ENCODE measurements at regions not wholly inside any gene's neighbourhood (a gene's known extent, or its start where the extent isn't known, plus 50 kb on each side); places are given as distances from the start of the nearest gene placed in this dataset.

DNA sequence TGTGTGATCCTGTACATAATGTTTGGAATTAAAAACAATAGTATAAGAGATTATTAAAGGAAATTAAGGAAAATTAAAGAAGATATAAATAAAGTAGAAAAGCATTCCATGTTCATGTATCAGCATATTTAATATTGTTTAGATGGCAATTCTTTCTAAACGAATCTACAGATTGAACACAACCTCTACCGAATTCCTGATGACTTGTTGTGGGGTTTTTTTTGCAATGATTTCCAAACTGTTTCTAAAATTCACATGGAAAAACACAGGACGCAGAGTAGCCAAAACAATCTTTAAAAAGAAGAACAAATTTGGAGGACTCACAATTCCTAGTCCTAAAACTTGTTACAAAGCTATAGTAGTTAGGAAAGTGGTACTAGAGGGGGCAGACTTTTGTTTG, 573.4 kb upstream of the IGFBP3 start:
- H3K4me3 ChIP-seq (ENCODE audit: low read depth, low read length) = no peak overlapping the region

DNA sequence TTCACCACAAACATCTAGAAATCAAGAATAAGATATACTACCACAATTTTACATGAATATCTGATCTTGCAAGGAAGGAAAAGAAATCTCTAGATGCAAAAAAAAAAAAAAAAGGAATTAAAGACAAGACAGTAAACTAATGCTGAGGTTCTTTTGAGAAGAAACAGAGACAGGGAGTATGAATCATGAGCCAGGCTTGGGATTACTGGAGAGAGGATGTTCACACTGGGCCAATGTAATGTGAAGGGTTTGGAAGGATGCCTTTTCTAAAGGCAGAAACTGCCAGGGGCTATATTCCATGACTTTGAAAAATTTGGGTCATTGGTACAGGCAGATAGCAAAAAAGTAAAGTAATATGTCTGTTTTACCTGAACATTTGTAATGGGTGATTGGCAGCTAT, 573.0 kb upstream of the IGFBP3 start:
- H3K4me3 ChIP-seq (ENCODE audit: low read depth, low read length) = no peak overlapping the region

More for the DNA sequence above, 573.4 kb upstream of the IGFBP3 start:
- TF ChIP-seq, protein P1, sequence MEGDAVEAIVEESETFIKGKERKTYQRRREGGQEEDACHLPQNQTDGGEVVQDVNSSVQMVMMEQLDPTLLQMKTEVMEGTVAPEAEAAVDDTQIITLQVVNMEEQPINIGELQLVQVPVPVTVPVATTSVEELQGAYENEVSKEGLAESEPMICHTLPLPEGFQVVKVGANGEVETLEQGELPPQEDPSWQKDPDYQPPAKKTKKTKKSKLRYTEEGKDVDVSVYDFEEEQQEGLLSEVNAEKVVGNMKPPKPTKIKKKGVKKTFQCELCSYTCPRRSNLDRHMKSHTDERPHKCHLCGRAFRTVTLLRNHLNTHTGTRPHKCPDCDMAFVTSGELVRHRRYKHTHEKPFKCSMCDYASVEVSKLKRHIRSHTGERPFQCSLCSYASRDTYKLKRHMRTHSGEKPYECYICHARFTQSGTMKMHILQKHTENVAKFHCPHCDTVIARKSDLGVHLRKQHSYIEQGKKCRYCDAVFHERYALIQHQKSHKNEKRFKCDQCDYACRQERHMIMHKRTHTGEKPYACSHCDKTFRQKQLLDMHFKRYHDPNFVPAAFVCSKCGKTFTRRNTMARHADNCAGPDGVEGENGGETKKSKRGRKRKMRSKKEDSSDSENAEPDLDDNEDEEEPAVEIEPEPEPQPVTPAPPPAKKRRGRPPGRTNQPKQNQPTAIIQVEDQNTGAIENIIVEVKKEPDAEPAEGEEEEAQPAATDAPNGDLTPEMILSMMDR (IDR thresholded peaks at IDR 0.05; ENCODE audit: low read depth, low read length) = no peak

DNA sequence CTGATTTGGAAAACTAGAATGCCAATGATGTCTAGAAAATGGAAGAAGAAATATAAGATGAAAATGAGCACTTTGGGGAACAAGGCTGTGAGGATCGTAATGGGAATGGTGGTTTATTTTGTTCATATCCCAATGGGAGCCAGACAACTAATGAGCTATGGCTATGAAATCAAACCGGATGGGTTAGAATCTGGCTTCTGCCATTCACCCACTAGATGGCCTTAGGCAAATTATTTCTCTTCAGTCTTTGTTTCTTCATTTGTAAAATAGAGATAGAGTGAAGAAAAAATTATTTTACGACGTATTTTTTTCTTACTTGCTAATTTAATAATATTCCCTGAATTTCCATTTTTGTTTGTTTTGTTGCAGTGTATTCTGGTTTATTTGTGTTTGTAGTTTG, 572.1 kb upstream of the IGFBP3 start:
- H3K4me3 ChIP-seq (ENCODE audit: low read depth, low read length) = no peak overlapping the region
- TF ChIP-seq, protein P1 (IDR thresholded peaks at IDR 0.05; ENCODE audit: low read depth, low read length) = no peak

More for the DNA sequence above, 573.0 kb upstream of the IGFBP3 start:
- TF ChIP-seq, protein P1 (IDR thresholded peaks at IDR 0.05; ENCODE audit: low read depth, low read length) = no peak

DNA sequence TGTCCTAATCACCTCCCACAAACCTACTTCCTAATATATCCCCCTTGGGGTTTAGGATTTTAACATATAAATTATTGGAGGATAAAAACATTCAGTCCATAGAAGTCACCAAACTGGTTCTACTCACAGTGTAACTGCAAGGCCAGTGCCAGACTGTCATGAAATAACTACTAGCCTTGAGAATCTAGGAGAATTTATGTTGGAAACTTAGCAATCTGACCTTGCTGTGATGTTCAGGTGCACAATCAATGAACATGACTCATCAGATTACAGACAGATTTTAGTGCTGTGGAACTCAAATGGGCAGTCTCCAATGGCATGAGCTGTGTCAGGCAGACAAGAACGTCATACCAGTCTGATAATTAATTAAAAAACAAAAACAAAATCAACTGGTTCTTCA, 571.4 kb upstream of the IGFBP3 start:
- TF ChIP-seq, protein P1 (IDR thresholded peaks at IDR 0.05; ENCODE audit: low read depth, low read length) = no peak
- no peak overlapping the region for H3K4me3 ChIP-seq (ENCODE audit: low read depth, low read length)

DNA sequence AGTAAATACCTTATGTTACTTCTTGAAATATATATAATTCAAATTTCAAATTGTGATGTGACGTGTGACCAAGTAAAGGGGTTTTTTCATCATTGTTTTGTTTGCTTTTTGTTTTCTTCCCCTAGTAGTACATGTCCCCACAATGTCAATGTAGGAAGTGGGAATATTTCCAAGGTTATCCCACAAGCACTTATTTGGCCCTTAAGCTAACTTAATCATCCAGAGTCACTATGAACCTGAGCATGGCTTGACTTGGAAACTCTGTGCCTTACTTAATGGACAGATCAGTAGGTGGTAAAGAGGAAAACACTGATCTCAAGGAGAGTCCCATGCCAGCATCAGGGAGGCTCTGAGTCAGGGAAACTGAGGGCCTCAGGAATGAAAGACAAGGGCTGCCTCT, 569.3 kb upstream of the IGFBP3 start:
- TF ChIP-seq, protein P1 (IDR thresholded peaks at IDR 0.05; ENCODE audit: low read depth, low read length) = no peak
- no peak overlapping the region for H3K4me3 ChIP-seq (ENCODE audit: low read depth, low read length)

DNA sequence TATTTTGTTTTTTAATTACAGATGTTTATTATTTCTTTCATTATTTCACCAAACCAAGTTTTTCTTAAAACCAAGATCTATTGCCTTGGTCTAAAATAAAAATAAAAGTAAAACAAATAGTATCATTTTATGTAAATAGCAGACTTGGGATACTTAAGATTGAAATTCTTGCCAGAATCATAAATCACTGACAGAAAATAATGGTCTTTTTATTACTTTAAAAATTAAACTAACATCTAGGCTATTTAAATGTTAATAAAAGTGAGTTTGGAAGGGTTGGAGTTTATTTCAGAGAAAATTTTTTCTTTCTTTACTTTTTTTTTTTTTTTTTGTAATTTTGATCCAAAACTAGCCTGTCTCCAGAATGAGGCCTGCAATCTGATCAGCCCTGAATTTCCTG, 568.0 kb upstream of the IGFBP3 start:
- no peak overlapping the region for H3K4me3 ChIP-seq (ENCODE audit: low read depth, low read length)
- TF ChIP-seq, protein P1 (IDR thresholded peaks at IDR 0.05; ENCODE audit: low read depth, low read length) = no peak

DNA sequence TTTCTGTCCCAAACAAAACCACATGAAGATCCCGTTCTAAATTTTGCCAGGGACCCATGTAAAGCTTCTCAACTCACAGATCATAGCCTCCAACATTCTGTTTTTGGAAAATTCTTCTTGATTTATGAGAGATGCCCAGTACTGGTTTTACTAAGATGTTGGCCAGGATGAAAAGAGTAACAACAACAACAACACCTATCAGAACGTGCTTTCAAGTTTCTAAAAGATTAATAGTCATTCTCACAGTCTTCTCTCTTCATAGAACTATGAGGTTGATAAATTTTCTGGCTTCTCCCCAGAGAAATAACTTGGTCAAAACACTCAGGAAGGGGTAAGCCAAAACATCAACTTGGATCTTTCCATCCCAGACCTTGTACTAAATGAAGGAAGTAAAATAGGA, 567.5 kb upstream of the IGFBP3 start:
- TF ChIP-seq, protein P1 (IDR thresholded peaks at IDR 0.05; ENCODE audit: low read depth, low read length) = no peak

More for the DNA sequence above, 567.5 kb upstream of the IGFBP3 start:
- H3K4me3 ChIP-seq (ENCODE audit: low read depth, low read length) = no peak overlapping the region

Data from WI38 (cell line).